Progenitor cell of endocrine pancreas (in vitro differentiated cells): ENCODE measurements at regions not wholly inside any gene's neighbourhood (a gene's known extent, or its start where the extent isn't known, plus 50 kb on each side); places are given as distances from the start of the nearest gene placed in this dataset.

Source experiments
- DNase-seq: peaks from one replicate; pipeline ENCODE4 v3.0.0; 2021; ENCODE audit warnings: low spot score; ENCODE audit not compliant: unreplicated experiment
- H3K27ac Mint-ChIP-seq: 2 replicates; pipeline ENCODE4 v1.8.0; 2021; ENCODE audit warnings: mild to moderate bottlenecking, moderate library complexity, mixed read lengths
- H3K27me3 Mint-ChIP-seq: 2 replicates; pipeline ENCODE4 v1.8.0; 2021; ENCODE audit warnings: mixed read lengths
- H3K36me3 Mint-ChIP-seq: 2 replicates; pipeline ENCODE4 v1.8.0; 2022; ENCODE audit warnings: mixed read lengths; ENCODE audit not compliant: insufficient read depth
- H3K4me1 Mint-ChIP-seq: 2 replicates; pipeline ENCODE4 v1.8.0; 2021; ENCODE audit warnings: low read depth, mixed read lengths
- H3K4me3 Mint-ChIP-seq: 2 replicates; pipeline ENCODE4 v1.8.0; 2021; ENCODE audit warnings: low read depth, mild to moderate bottlenecking, moderate library complexity, mixed read lengths
- H3K9me3 Mint-ChIP-seq: 2 replicates; pipeline ENCODE4 v1.8.0; 2021; ENCODE audit warnings: low read depth, mixed read lengths
- TF ChIP-seq, protein P1 (sequence below): fragments of 200-600 bp; sonication (generic); IDR thresholded peaks from one replicate; pipeline ENCODE4 v1.5.0; 2021; ENCODE audit warnings: antibody characterized with exemption, mild to moderate bottlenecking; ENCODE audit not compliant: unreplicated experiment

DNA sequence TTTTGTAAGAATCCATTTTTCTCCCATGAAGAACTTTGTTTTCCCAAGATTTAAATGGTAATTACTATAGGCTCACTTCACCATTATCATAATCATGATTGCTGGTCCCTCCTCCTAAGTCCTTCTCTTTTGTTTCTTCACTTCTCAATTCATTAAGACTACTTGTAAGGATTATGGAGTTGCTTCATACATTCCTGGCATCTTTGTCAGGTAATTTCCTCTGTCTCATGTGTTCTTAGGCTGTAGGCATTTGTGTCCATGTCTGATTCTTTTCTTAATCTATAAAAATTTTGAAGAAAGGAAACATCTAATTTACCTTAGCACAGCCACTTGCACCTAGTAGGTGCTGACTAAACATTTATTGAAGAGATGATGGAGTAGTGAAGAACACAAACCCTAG, 79.9 kb upstream of the SATB1 start:
- TF ChIP-seq, protein P1, sequence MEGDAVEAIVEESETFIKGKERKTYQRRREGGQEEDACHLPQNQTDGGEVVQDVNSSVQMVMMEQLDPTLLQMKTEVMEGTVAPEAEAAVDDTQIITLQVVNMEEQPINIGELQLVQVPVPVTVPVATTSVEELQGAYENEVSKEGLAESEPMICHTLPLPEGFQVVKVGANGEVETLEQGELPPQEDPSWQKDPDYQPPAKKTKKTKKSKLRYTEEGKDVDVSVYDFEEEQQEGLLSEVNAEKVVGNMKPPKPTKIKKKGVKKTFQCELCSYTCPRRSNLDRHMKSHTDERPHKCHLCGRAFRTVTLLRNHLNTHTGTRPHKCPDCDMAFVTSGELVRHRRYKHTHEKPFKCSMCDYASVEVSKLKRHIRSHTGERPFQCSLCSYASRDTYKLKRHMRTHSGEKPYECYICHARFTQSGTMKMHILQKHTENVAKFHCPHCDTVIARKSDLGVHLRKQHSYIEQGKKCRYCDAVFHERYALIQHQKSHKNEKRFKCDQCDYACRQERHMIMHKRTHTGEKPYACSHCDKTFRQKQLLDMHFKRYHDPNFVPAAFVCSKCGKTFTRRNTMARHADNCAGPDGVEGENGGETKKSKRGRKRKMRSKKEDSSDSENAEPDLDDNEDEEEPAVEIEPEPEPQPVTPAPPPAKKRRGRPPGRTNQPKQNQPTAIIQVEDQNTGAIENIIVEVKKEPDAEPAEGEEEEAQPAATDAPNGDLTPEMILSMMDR, result no peak
- no peaks in the 10 kb centered on the region for H3K36me3 Mint-ChIP-seq
- H3K9me3 Mint-ChIP-seq, result no peaks in the 10 kb centered on the region
- no peaks in the 10 kb centered on the region for H3K27me3 Mint-ChIP-seq
- peaks cover 3% of the 10 kb centered on the region for H3K4me1 Mint-ChIP-seq
- DNase-seq, result no peak
- no peak overlapping the region for H3K27ac Mint-ChIP-seq
- no peak overlapping the region for H3K4me3 Mint-ChIP-seq

DNA sequence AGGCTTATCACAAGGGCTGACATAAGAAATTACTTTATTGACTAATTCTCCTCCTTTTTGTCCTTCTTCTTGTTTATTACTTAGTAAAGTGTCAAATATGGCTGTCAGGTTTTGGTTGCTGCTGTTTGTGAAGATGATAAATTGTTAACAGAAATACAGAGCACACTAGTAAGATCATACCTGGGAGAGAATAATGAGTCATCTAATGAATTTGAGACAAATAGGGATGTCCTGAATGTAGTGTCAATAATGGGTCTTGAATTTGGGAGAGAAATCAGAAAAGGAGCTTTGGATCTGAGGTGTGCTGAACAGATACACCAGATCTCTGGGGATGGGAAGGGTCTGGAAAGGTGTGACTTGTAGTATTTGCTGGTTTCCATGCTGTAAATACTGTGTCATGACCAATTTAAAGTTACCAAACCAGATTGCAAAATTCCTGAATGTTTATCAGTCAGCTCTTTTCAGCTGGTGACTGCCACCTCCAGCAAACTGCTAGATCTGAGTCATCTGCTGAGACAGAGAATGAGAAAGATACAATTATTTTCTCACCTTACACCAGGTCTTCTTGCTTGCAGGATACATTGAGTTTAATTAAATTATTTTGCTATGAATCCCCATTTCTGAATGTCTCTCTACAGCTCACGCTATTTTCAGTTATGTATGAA, 76.7 kb upstream of the SATB1 start:
- DNase-seq, result no peak
- peaks cover 3% of the 10 kb centered on the region for H3K4me1 Mint-ChIP-seq
- H3K27ac Mint-ChIP-seq, result no peak overlapping the region
- H3K36me3 Mint-ChIP-seq, result no peaks in the 10 kb centered on the region
- H3K9me3 Mint-ChIP-seq, result no peaks in the 10 kb centered on the region
- H3K27me3 Mint-ChIP-seq, result no peaks in the 10 kb centered on the region
- TF ChIP-seq, protein P1, result no peak
- H3K4me3 Mint-ChIP-seq, result no peak overlapping the region

DNA sequence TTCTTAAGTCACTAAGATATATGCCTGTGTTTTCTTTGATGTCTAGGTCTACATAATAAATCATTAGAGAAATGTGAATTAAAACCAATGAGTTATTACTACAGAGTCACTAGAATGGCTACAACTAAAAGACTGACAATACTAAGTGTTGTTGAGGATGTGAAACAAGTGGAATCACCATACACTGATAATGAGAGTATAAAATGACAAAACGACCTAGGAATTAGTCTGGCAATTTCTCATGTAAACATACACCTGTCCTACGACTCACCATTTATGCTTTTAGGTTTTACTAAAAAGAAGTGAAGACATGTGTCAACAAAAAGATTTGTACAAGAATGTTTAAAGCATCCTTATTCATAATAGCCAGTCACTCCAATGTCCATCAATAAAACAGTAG, 75.2 kb upstream of the SATB1 start:
- H3K27ac Mint-ChIP-seq, result no peak overlapping the region
- TF ChIP-seq, protein P1, result no peak
- H3K4me1 Mint-ChIP-seq, result peaks cover 3% of the 10 kb centered on the region
- H3K9me3 Mint-ChIP-seq, result no peaks in the 10 kb centered on the region
- no peaks in the 10 kb centered on the region for H3K36me3 Mint-ChIP-seq
- no peaks in the 10 kb centered on the region for H3K27me3 Mint-ChIP-seq
- no peak overlapping the region for H3K4me3 Mint-ChIP-seq
- no peak for DNase-seq

DNA sequence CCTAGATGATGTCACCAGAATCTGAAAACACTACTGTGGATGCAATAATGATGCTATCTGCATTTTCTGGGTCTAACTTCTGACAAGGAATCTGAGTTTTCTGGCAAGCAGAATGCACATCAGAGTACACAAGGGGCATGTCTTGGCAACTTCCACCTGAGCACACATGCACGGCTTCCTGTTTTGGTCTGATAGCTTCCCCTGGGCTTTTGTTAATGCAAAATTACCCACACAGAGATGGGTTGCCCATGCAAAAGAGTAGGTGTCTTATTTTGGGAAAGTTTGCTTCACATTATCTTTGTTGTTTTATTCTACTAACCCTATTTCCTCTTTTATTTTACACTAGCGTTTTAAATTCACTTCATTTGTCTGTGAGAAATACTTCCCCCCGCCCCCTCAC, 74.2 kb upstream of the SATB1 start:
- DNase-seq, result no peak
- Mint-ChIP-seq H3K9me3 (no peaks in the 10 kb centered on the region), H3K4me1 (peaks cover 3% of the 10 kb centered on the region), H3K27ac (peak overlapping the region; percentile 2), H3K27me3 (no peaks in the 10 kb centered on the region), H3K4me3 (no peak overlapping the region), H3K36me3 (no peaks in the 10 kb centered on the region)
- TF ChIP-seq, protein P1, result no peak

DNA sequence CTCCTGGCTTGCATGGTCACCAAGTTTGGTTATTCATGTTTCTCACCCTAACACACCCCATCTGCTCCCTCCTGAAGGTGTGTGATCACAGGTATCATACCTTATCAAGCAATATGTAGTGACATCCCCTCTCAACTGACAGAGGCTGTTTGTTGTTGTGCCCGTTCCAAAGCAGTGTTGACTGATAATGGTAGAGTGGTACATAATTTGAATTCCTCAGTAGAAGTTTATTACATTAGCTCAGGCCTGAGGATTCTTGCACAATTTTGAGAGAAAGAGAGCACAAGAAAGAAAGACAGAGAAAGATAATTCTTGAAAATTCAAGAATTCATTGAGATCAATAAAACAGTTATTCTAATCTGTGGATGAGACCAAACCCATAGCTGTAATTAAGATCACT, 69.1 kb upstream of the SATB1 start:
- H3K9me3 Mint-ChIP-seq, result no peaks in the 10 kb centered on the region
- H3K27ac Mint-ChIP-seq, result no peak overlapping the region
- no peaks in the 10 kb centered on the region for H3K36me3 Mint-ChIP-seq
- TF ChIP-seq, protein P1, result no peak
- H3K4me1 Mint-ChIP-seq, result no peaks in the 10 kb centered on the region
- DNase-seq, result no peak
- H3K4me3 Mint-ChIP-seq, result no peak overlapping the region
- H3K27me3 Mint-ChIP-seq, result no peaks in the 10 kb centered on the region
